BE2C (cell line): ENCODE measurements at regions not wholly inside any gene's neighbourhood (a gene's known extent, or its start where the extent isn't known, plus 50 kb on each side); places are given as distances from the start of the nearest gene placed in this dataset.

ENCODE experiments used
- DNase-seq: peaks from one replicate; pipeline ENCODE4 v3.0.0-alpha.2; 2020
- H3K27me3 ChIP-seq: fragments of 250-450 bp; sonication (Bioruptor Pico); 2 replicates; pipeline ENCODE4 v1.5.1; 2020; ENCODE audit warnings: mild to moderate bottlenecking
- H3K36me3 ChIP-seq: fragments of 250-450 bp; sonication (Bioruptor Pico); 2 replicates; pipeline ENCODE4 v1.5.1; 2020; ENCODE audit warnings: mild to moderate bottlenecking
- H3K4me1 ChIP-seq: fragments of 250-450 bp; sonication (Bioruptor Pico); 2 replicates; pipeline ENCODE4 v1.5.1; 2020
- H3K4me3 ChIP-seq: 2 replicates; pipeline ENCODE4 v1.5.1; 2011; ENCODE audit warnings: low read depth, low read length
- H3K9me3 ChIP-seq: fragments of 250-450 bp; sonication (Bioruptor Pico); 2 replicates; pipeline ENCODE4 v1.5.1; 2020
- TF ChIP-seq, protein P1 (sequence below): IDR thresholded peaks from 2 replicates; pipeline ENCODE4 v1.5.1; 2012; ENCODE audit warnings: mild to moderate bottlenecking, low read depth, low read length

DNA sequence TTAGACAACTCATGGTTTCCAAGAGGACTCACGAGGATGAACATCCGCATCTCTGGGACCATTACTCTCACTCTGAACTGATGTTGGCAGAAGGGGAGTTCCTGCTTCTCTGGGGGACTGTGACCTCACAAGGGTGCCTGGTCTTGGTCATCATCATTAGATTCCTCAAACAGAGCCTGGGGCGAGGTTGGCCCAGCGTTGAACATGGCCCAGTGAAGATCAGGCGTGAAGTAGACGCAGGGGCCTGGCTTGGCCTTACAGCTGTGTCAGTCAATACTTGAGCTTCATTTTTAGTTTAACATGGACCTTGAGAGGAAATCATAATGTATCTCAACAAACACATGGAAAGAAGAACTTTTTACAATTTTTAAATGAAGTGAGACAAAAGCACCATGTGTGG is 617.1 kb downstream of the BRD1 start:
- TF ChIP-seq, protein P1, sequence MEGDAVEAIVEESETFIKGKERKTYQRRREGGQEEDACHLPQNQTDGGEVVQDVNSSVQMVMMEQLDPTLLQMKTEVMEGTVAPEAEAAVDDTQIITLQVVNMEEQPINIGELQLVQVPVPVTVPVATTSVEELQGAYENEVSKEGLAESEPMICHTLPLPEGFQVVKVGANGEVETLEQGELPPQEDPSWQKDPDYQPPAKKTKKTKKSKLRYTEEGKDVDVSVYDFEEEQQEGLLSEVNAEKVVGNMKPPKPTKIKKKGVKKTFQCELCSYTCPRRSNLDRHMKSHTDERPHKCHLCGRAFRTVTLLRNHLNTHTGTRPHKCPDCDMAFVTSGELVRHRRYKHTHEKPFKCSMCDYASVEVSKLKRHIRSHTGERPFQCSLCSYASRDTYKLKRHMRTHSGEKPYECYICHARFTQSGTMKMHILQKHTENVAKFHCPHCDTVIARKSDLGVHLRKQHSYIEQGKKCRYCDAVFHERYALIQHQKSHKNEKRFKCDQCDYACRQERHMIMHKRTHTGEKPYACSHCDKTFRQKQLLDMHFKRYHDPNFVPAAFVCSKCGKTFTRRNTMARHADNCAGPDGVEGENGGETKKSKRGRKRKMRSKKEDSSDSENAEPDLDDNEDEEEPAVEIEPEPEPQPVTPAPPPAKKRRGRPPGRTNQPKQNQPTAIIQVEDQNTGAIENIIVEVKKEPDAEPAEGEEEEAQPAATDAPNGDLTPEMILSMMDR = no peak
- H3K36me3 ChIP-seq = no peaks in the 10 kb centered on the region
- DNase-seq = no peak
- H3K4me3 ChIP-seq = no peak overlapping the region
- no peaks in the 10 kb centered on the region for H3K27me3 ChIP-seq
- peaks cover 2% of the 10 kb centered on the region for H3K9me3 ChIP-seq
- no peaks in the 10 kb centered on the region for H3K4me1 ChIP-seq

- no peaks in the 10 kb centered on the region for H3K36me3 ChIP-seq
- peaks cover 2% of the 10 kb centered on the region for H3K9me3 ChIP-seq
- H3K4me1 ChIP-seq = no peaks in the 10 kb centered on the region
- TF ChIP-seq, protein P1 = no peak
- H3K27me3 ChIP-seq = no peaks in the 10 kb centered on the region
- H3K4me3 ChIP-seq = no peak overlapping the region
- DNase-seq = peak; percentile 26
Measured at GRCh38 chr22:49209452-49210195, 618.0 kb downstream of the BRD1 start.

GRCh38 chr22:49208768-49209252 is 618.9 kb downstream of the BRD1 start:
- TF ChIP-seq, protein P1 = no peak
- Histone ChIP-seq H3K4me3 (no peak overlapping the region), H3K27me3 (no peaks in the 10 kb centered on the region), H3K36me3 (no peaks in the 10 kb centered on the region), H3K4me1 (no peaks in the 10 kb centered on the region), H3K9me3 (peaks cover 2% of the 10 kb centered on the region)
- no peak for DNase-seq

- Histone ChIP-seq H3K27me3 (no peaks in the 10 kb centered on the region), H3K36me3 (no peaks in the 10 kb centered on the region), H3K9me3 (peaks cover 2% of the 10 kb centered on the region), H3K4me3 (no peak overlapping the region), H3K4me1 (no peaks in the 10 kb centered on the region)
- no peak for DNase-seq
- TF ChIP-seq, protein P1 = no peak
Measured at GRCh38 chr22:49208004-49208402, 619.7 kb downstream of the BRD1 start.

DNA sequence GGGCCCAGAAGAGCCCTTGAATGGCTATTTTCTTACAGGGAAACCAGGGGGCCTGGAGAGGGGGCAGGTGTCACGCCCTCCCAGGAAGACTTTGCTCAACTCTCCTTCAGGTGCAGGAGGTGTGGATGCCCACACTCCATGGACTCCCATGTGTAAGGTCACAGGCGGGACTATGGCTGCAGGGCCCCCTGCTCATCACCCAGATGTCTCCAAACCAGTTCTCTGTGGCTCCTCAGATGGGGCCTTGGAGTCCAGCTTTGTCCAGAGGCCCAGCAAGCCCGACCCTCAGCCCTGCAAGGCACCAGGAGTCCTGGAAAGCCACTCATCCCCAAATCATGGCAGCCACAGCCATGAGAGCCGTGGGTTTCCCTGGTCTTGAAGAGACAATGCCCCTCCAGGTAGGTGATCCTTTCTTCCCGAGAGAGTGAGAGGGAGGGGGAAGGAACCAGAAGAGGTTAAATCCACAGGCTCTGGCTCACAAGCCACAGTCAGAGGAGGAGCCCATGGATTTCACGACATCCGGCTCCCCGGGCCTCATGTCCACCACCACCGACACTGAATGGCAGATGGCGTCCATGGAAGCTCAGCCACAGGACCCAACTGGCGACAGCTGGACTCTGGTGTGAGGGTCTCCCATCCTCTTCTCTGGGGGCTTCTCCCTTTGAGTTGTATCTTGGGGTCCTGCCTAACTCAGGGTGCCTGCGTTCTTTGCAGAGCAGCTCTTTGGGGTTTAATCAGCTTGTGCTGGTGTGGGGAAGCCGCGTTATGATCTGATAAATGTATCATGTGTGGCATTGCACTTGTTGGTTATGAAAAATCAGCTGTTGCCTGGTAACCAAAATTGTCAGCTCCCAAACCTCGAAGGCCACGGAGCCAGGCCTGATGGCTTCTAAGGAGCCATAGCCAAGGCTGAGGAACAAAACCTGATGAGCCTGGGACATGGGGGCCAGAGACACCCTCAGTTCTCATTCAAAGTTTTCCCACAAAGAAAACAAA is 620.4 kb downstream of the BRD1 start:
- Histone ChIP-seq H3K27me3 (no peaks in the 10 kb centered on the region), H3K4me1 (no peaks in the 10 kb centered on the region), H3K4me3 (no peak overlapping the region), H3K36me3 (no peaks in the 10 kb centered on the region), H3K9me3 (peaks cover 2% of the 10 kb centered on the region)
- no peak for DNase-seq
- TF ChIP-seq, protein P1 = no peak
